Activated gamma-delta T cell treated with Interleukin-2 at 50 U/mL for 16 hours (primary cell): ENCODE measurements at regions not wholly inside any gene's neighbourhood (a gene's known extent, or its start where the extent isn't known, plus 50 kb on each side); places are given as distances from the start of the nearest gene placed in this dataset.
"Not testable (repeated sequence)": the region's sequence is repeated elsewhere in the genome, so short reads cannot be mapped to it uniquely, and the experiment has no call there.

Experiments
- DNase-seq: peaks from one replicate; pipeline ENCODE4 v3.0.0-alpha.2; 2020

DNA sequence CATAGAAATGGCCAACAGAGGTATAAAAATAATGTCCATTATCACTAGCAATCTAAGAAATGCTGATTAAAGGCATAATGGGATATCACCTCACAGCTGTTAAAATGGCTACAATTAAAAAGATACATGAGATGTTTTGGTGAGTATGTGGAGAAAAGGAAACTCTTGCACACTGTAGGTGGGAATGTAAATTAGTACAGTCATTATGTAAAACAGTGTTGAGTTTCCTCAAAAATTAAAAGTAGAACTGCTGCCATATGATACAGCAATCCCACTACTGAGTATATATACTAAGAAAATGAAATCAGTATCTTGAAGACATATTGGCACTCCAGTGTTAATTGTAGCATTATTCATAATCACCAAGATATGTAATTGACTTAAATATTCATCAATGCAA lies 982.2 kb upstream of the EPHA6 start:
- no peak for DNase-seq

- not testable (repeated sequence) for DNase-seq
These were observed 953.8 kb upstream of the EPHA6 start for GRCh38 chr3:95860628-95861027.

- DNase-seq = no peak
These were observed 930.6 kb upstream of the EPHA6 start for GRCh38 chr3:95883801-95884200.

- DNase-seq = no peak
These were observed 927.8 kb upstream of the EPHA6 start for GRCh38 chr3:95886616-95887015.

DNA sequence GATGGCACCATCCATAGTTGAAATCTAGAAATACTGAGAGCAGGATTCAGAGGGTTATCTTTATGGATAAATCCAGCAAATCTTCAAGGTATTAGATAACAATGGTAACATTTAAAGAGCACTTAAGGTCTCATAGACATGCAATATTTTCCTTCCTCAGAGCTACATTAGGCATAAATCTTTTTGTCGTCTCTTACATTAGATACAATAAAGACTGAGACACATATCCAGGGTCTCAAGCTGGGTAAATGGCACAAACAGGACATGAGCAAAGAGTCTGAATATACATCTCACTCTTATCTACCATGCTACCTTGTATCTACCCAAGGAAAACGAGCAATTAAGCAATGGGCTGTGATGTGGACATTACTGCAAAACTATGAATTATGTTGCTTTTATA lies 927.3 kb upstream of the EPHA6 start:
- DNase-seq = no peak

DNA sequence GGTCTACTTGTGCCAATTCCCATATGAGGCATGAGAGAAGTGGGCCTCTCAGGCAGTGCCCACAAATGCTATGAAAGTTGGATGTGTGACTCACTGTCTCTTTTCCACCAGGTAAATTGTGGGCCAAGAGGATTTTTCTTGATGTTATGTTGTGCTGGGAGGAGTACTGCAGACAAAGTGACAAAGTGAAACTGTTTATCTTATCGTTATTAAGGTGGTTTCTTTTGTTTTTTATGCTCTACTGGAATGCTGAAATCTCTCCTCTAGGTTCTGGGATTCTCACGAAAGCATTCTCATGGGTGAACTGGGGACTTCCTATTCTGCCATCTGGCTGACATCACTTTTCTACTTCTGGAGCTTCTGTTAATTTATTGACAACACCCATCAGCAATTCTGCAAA lies 919.6 kb upstream of the EPHA6 start:
- no peak for DNase-seq

DNA sequence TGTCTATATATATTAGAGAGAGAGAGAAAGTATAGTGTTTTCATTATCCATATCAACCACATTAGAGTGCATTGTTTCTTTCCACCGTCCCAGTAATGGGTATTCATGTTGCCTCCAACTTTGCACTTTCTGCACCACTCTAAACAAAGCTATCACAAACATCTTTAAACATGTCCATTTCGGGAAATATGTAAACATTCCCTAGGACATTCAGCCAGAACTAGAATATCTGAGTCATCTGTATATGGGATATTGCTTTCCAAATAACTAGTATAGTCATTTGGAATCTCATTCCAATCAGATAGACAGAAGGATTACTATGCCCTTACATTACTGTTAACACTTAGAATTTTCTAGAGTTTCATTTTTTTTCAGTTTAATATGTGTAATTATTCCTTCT lies 914.9 kb upstream of the EPHA6 start:
- DNase-seq = no peak

GRCh38 chr3:95899911-95900310 lies 914.5 kb upstream of the EPHA6 start:
- no peak for DNase-seq

DNA sequence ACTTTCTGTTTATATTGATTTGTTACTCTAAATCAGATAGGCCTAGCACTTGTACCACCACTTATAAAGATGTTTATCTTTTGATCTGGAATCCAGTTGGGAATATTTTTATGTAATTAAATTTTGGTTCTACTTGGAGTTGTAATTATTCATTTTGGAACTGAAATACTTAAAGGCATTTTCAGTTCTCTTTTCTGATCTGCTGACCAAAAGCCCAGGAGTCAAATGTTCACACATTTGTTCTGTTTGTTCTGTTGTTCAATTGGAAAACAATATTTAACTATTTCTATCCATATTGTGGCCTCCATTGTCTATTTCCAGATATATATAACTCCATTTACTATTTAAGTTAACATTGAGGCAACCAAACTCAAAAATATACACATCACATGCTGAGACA lies 912.4 kb upstream of the EPHA6 start:
- no peak for DNase-seq

GRCh38 chr3:95905182-95905581 lies 909.2 kb upstream of the EPHA6 start:
- no peak for DNase-seq

DNA sequence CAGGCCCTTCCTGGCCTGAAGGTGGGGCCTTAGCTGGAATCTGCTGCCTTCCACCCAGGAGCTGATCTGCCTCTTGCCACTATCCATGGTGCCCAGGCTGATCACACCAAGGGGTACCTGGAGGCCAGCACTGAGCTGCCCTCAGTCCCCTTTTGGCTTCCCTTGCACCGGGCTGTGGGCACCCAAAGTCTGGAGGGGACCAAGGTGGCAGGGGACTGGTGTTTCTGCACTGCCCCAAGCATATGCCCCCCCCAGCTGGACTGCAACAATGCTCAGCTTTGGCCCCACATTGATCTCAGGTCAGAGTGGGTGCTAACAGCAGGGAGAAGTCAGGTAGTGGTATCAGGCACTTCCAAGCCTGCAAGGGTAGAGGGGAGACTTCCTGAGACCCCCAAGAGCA lies 902.6 kb upstream of the EPHA6 start:
- DNase-seq = no peak

DNA sequence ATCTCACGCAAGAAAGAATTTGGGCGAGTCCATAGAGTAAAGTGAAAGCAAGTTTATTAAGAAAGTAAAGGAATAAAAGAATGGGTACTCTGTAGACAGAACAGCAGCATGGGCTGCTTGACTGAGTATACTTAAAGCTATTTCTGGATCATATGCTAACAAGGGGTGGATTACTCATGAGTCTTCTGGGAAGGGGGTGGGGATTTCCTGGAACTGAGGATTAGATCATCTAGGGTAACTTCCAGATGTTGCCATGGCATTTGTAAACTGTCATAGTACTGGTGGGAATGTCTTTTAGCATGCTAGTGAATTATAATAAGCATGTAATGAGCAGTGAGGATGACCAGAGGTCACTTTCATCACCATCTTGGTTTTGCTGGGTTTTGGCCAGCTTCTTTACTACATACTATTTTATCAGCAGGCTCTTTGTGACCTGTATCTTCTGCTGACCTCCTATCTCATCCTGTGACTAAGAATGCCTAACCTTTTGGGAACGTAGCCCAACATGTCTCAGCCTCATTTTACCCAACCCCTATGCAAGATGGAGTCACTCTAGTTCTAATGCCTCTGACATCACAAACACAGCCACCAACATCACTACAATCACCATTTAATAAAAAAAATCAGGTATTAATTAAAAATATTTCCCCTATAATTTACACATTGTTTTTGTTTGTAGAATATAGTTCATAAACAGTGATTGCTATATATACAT lies 890.7 kb upstream of the EPHA6 start:
- DNase-seq = no peak

GRCh38 chr3:95926904-95927501 lies 887.4 kb upstream of the EPHA6 start:
- DNase-seq = no peak

- DNase-seq = no peak
These were observed 880.2 kb upstream of the EPHA6 start for GRCh38 chr3:95934181-95934580.

DNA sequence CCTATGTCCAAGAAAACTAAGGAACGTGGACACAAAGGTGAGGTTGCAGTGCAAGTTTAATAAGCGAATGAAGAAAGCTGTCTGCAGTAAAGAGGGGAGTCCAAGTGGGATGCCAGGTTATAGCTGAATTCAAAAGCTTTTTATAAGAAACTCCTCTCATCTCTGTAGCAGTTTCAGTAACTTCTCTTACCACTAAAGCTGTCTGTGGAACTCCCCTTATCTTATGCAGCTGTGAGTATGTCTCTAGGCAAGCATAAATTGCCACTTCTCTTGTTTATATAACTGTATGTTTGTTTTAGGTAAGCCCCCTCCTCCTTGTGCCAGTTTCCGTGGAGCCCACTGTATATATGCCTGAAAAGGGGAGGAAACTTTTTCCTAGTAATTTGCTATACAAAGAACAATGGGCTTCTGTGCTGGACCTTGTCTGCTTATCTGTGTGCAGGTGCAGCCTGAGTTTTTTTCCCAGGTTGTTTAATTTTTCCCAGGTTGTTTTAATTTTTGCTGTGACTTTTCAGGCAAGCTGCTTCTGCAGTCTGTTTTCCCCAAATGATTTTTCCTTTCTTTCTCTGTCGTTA lies 875.1 kb upstream of the EPHA6 start:
- no peak for DNase-seq

DNA sequence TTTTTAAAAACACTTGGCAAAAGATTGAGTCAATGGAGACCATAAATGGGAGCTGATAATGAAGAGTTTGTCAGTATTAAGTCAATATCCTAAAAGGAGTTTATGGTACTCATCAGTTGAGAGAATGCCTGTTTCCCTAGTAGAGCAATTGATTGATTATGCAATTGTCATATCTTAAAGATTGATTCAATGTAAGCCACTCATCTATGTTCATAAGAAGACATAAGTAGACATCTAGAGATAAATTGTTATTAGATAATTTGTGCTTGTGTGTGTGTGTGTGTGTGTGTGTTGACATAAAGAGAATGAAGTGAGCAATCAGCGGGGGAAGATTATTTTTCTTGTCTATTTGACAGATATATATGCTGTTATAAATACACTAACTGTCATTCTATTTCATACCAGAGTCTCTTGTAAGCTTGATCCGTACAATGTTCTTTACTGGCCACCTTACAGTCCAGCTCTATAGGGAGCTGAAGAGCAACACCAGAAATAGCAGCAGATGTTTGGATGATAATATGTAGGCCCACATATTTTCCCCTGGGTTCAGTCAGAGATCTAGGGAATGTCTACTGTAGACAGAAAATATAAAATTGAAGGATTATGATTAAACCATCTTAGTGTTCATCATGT lies 848.6 kb upstream of the EPHA6 start:
- no peak for DNase-seq

DNA sequence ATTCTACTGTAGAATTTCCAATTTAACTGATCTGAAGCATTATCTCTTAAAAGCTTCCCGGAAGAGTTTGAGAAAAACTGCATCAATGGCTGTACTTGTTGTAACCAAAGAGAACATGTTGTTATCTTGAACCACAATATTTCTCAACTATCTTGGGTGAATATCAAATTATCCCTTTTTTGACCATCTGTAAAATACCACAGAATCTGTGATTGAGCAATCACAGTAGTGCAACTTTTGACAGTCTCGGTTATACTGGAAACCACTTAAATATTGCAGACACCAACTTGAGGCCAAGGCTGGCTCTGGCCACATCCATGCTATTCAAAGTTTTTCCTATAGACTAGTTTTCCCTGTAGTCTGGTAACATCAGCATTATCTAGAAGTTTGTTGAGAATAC lies 842.8 kb upstream of the EPHA6 start:
- DNase-seq = no peak

GRCh38 chr3:95994338-95994737 lies 820.1 kb upstream of the EPHA6 start:
- no peak for DNase-seq

DNA sequence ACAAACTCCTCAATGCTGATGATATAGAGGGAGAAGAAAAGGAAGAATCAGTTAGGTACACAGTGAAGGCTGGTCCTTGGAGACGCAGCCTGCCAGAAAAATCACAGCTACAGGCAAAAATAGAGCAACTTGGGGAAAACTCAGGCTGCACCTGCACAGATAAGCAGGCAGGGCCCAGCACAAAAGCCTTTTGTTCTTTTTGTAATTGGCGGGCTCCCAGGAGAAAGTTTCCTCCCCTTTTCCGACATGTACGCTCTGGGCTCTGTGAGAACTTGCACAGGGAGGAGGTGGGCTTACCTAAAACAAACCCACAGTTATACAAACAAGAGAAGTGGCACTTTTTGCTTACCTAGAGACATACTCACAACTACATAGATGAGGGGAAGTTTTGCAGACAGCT lies 813.4 kb upstream of the EPHA6 start:
- DNase-seq = no peak

DNA sequence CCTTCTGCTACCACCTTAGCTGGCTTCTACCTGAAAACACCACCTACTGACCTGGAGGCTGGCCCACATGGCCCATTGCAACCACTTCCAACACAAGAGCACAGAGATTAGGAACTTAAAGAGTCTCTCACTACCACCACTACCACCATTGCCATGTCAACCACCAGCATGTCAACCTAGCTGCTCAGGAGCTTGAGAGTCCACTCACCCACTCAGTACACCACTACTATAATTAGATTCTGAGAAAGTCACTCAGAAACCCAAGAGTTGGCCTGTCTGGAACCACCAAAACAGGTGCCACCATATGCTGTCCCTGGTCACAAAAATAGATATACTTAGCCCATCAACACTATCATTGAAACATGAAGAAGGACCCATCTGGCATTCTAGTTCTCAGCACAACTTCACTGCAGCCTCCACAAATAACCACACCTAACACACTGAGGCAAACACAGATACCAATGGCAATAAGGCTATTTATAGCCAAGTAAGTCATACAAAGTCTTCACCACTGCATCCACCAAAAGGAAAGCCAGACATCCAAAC lies 806.7 kb upstream of the EPHA6 start:
- DNase-seq = no peak

DNA sequence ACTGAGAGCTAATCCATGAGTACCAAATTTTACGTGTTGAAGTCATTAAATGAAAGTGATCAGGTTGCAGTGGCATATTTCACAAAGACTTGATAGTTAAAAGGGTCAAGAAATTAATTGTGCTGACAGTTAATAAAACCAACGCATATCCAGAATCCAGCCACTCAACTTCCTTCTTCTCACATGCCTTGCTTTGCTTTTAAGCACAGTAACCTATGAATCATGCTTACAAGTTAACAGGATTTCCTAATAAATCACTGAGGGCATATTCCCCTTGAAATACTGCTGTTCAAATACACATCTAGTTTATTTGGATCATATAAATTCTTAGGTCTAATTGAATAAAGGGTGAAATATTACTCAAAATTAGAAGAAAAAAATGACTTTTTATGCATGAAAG lies 801.5 kb upstream of the EPHA6 start:
- DNase-seq = no peak

DNA sequence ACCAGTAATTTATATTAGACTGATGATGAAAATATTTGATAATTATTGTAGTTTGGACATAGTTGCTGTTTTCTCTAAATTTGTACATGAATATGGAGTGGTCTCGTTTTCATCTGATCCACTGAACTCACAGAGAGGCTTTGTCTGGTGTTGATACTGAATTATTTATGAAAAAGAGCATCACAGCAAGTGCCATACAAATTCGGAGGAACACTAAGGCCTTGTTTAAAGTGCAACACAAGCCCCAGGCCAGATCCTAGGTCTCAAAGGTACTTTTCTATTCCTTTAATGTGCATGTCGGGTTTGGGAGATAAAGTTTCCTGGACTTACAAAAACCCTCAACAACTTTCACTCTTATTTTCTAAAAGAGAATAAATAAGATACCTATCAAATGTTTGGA lies 796.8 kb upstream of the EPHA6 start:
- no peak for DNase-seq

DNA sequence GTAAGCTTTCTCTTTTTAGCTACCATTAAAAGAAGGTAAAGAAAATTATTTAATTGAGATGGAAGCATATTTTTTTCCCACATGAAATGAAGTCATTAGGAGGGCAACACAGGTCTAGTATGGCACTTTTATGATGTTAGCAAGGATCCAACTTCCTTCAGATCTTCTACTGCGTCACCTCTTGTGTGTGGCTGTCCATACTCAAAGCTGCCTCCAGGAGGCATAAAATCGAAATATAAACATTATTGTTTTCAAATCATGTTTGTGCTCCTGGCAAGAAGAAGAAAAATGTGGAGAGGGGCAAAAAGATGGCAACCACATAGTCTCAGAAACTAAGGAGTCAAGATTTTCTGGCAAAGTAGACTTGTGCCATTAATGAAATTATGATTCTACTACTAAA lies 791.7 kb upstream of the EPHA6 start:
- no peak for DNase-seq

GRCh38 chr3:96027718-96028117 lies 786.7 kb upstream of the EPHA6 start:
- DNase-seq = no peak
